Tibial nerve (tissue), 4 donors: ENCODE measurements at regions not wholly inside any gene's neighbourhood (a gene's known extent, or its start where the extent isn't known, plus 50 kb on each side); places are given as distances from the start of the nearest gene placed in this dataset.

Experiments used
- DNase-seq, 2 donors: peaks; one replicate each; pipeline ENCODE4 v3.0.0-alpha.2; 2019; ENCODE audit warnings: low spot score in 2 of 2
- H3K27ac ChIP-seq, 4 donors: fragments of 200-600 bp; sonication (generic) in 3 of 4; one replicate each; pipeline ENCODE4 v1.5.1; 2017 to 2019; ENCODE audit warnings: mild to moderate bottlenecking in 1 of 4
- H3K27me3 ChIP-seq, 2 donors: fragments of 200-600 bp; sonication (generic) in 1 of 2; one replicate each; pipeline versions ENCODE4 v1.5.1 to v1.6.0; 2017 to 2019
- H3K36me3 ChIP-seq, 3 donors: fragments of 200-600 bp; sonication (generic); one replicate each; pipeline ENCODE4 v1.5.1; 2018 to 2019
- H3K4me1 ChIP-seq, 4 donors: fragments of 200-600 bp; sonication (generic) in 3 of 4; one replicate each; pipeline ENCODE4 v1.5.1; 2017 to 2019
- H3K4me3 ChIP-seq, 4 donors: fragments of 200-600 bp; sonication (generic) in 3 of 4; one replicate each; pipeline ENCODE4 v1.5.1; 2017 to 2019; ENCODE audit warnings: mild to moderate bottlenecking in 1 of 4, moderate library complexity in 1 of 4
- H3K9me3 ChIP-seq, 4 donors: fragments of 200-600 bp; sonication (generic) in 3 of 4; one replicate each; pipeline ENCODE4 v1.5.1; 2017 to 2019
- CTCF ChIP-seq, 5 experiments: fragments of 200-600 bp in 3 of 5; fragments of 450-650 bp in 2 of 5; sonication (generic) in 3 of 5; IDR thresholded peaks; one replicate each; pipeline ENCODE4 v1.5.1; 2016 to 2019; ENCODE audit warnings: antibody characterized with exemption in 5 of 5, mild to moderate bottlenecking in 3 of 5, moderate library complexity in 2 of 5
- EP300 ChIP-seq, 2 donors: sonication (generic); formaldehyde crosslinking; IDR thresholded peaks; one replicate each; pipeline ENCODE4 v1.6.1; 2017; ENCODE audit warnings: antibody characterized with exemption in 2 of 2, mild to moderate bottlenecking in 1 of 2
- POLR2A ChIP-seq, 2 donors: fragments of 450-650 bp; IDR thresholded peaks; one replicate each; pipeline ENCODE4 v1.6.1; 2017; ENCODE audit warnings: antibody characterized with exemption in 2 of 2, mild to moderate bottlenecking in 2 of 2, moderate library complexity in 2 of 2
- WGBS, 2 donors: methylation state at CpG; one replicate each; pipeline ENCODE4 v1.1.5; 2018; 5-methylcytosine and 5-hydroxymethylcytosine counted together

- no peak overlapping the region for H3K27ac ChIP-seq
- H3K4me1 ChIP-seq = no peaks in the 10 kb centered on the region
- no peak for DNase-seq
- no peaks in the 10 kb centered on the region for H3K9me3 ChIP-seq
- no peaks in the 10 kb centered on the region for H3K36me3 ChIP-seq
- TF ChIP-seq POLR2A (IDR thresholded peaks at IDR 0.05) (no peak), CTCF (IDR thresholded peaks at IDR 0.05) (no peak), EP300 (IDR thresholded peaks at IDR 0.05) (no peak)
- H3K27me3 ChIP-seq = no peaks in the 10 kb centered on the region
- H3K4me3 ChIP-seq = no peak overlapping the region
- WGBS, 2 donors = 85 to 86% methylated on average over 7 of the region's 7 CpGs
These were observed 91.2 kb upstream of the PGBD5 start for GRCh38 chr1:230517326-230517725.

GRCh38 chr1:230516889-230517288, 90.8 kb upstream of the PGBD5 start:
- Histone ChIP-seq H3K4me1 (no peaks in the 10 kb centered on the region), H3K36me3 (no peaks in the 10 kb centered on the region), H3K27me3 (no peaks in the 10 kb centered on the region), H3K4me3 (no peak overlapping the region), H3K27ac (no peak overlapping the region), H3K9me3 (no peaks in the 10 kb centered on the region)
- TF ChIP-seq EP300 (IDR thresholded peaks at IDR 0.05) = no peak
- TF ChIP-seq CTCF (IDR thresholded peaks at IDR 0.05) = no peak
- no peak for TF ChIP-seq POLR2A (IDR thresholded peaks at IDR 0.05)
- no peak for DNase-seq
- WGBS, 2 donors = 71 to 79% methylated on average over 6 of the region's 6 CpGs

GRCh38 chr1:230515451-230516145, 89.5 kb upstream of the PGBD5 start:
- H3K9me3 ChIP-seq = no peaks in the 10 kb centered on the region
- no peaks in the 10 kb centered on the region for H3K27me3 ChIP-seq
- no peaks in the 10 kb centered on the region for H3K36me3 ChIP-seq
- no peaks in the 10 kb centered on the region for H3K4me1 ChIP-seq
- H3K4me3 ChIP-seq = no peak overlapping the region
- DNase-seq = no peak
- H3K27ac ChIP-seq = no peak overlapping the region
- TF ChIP-seq CTCF (IDR thresholded peaks at IDR 0.05) = no peak
- 59 to 65% methylated on average over 9 of the region's 9 CpGs for WGBS, 2 donors

GRCh38 chr1:230510496-230510895, 84.4 kb upstream of the PGBD5 start:
- H3K27ac ChIP-seq = no peak overlapping the region
- no peaks in the 10 kb centered on the region for H3K4me1 ChIP-seq
- H3K4me3 ChIP-seq = no peak overlapping the region
- DNase-seq = no peak
- no peaks in the 10 kb centered on the region for H3K27me3 ChIP-seq
- WGBS, 2 donors = 95% methylated on average over 1 of the region's 1 CpG
- no peaks in the 10 kb centered on the region for H3K9me3 ChIP-seq
- H3K36me3 ChIP-seq = no peaks in the 10 kb centered on the region
- TF ChIP-seq CTCF (IDR thresholded peaks at IDR 0.05) (no peak), POLR2A (IDR thresholded peaks at IDR 0.05) (no peak), EP300 (IDR thresholded peaks at IDR 0.05) (no peak)

GRCh38 chr1:230509281-230509977, 83.3 kb upstream of the PGBD5 start:
- Histone ChIP-seq H3K27me3 (no peaks in the 10 kb centered on the region), H3K27ac (no peak overlapping the region), H3K9me3 (no peaks in the 10 kb centered on the region), H3K4me1 (no peaks in the 10 kb centered on the region), H3K36me3 (no peaks in the 10 kb centered on the region), H3K4me3 (no peak overlapping the region)
- WGBS, 2 donors = 57 to 59% methylated on average over 5 of the region's 5 CpGs
- DNase-seq = no peak
- TF ChIP-seq POLR2A (IDR thresholded peaks at IDR 0.05) = no peak
- TF ChIP-seq EP300 (IDR thresholded peaks at IDR 0.05) = no peak
- TF ChIP-seq CTCF (IDR thresholded peaks at IDR 0.05) = no peak
